Smooth muscle cell (in vitro differentiated cells): ENCODE measurements at regions not wholly inside any gene's neighbourhood (a gene's known extent, or its start where the extent isn't known, plus 50 kb on each side); places are given as distances from the start of the nearest gene placed in this dataset.

Experiments
- DNase-seq: peaks from one replicate; lab custom pipeline; 2025; ENCODE audit not compliant: unreplicated experiment; lab: John Stamatoyannopoulos, UW
- H2AFZ ChIP-seq: fragments of 200-600 bp; sonication (generic); 2 replicates; pipeline ENCODE4 v1.6.0; 2016; ENCODE audit warnings: antibody characterized with exemption, low read depth, mild to moderate bottlenecking
- H3F3A ChIP-seq: fragments of 200-600 bp; sonication (generic); 2 replicates; pipeline ENCODE4 v1.6.0; 2017; ENCODE audit warnings: antibody characterized with exemption, low read depth
- H3K27ac ChIP-seq: fragments of 200-600 bp; sonication (generic); 2 replicates; pipeline ENCODE4 v1.5.1; 2016; ENCODE audit warnings: low read depth, mild to moderate bottlenecking
- H3K27me3 ChIP-seq: fragments of 200-600 bp; sonication (generic); 2 replicates; pipeline ENCODE4 v1.6.1; 2016; ENCODE audit warnings: low read depth, mild to moderate bottlenecking
- H3K36me3 ChIP-seq: fragments of 200-600 bp; sonication (generic); 2 replicates; pipeline ENCODE4 v1.5.1; 2016; ENCODE audit warnings: low read depth
- H3K4me1 ChIP-seq: fragments of 200-600 bp; sonication (generic); 2 replicates; pipeline ENCODE4 v1.5.1; 2016; ENCODE audit warnings: low read depth
- H3K4me2 ChIP-seq: fragments of 200-600 bp; sonication (generic); 2 replicates; pipeline ENCODE4 v1.6.0; 2016; ENCODE audit warnings: mild to moderate bottlenecking
- H3K4me3 ChIP-seq: fragments of 200-600 bp; sonication (generic); 2 replicates; pipeline ENCODE4 v1.5.1; 2016; ENCODE audit warnings: mild to moderate bottlenecking
- H3K79me2 ChIP-seq: fragments of 200-600 bp; sonication (generic); 2 replicates; pipeline ENCODE4 v1.6.0; 2016; ENCODE audit warnings: low read depth, mild to moderate bottlenecking
- H3K9ac ChIP-seq: fragments of 200-600 bp; sonication (generic); 2 replicates; pipeline ENCODE4 v1.6.0; 2016; ENCODE audit warnings: low read depth
- H3K9me3 ChIP-seq: fragments of 200-600 bp; sonication (generic); replicated peaks from 2 replicates; pipeline ENCODE4 v1.5.1; 2016; ENCODE audit warnings: low read depth
- H4K20me1 ChIP-seq: fragments of 200-600 bp; sonication (generic); 2 replicates; pipeline ENCODE4 v1.6.0; 2016; ENCODE audit warnings: low read depth
- CTCF ChIP-seq: fragments of 200-600 bp; sonication (generic); IDR thresholded peaks from 2 replicates; pipeline ENCODE4 v1.5.1; 2017; ENCODE audit warnings: borderline replicate concordance, mild to moderate bottlenecking, antibody characterized with exemption; ENCODE audit not compliant: insufficient read depth, poor library complexity, severe bottlenecking
- WGBS: methylation state at CpG from one replicate; pipeline ENCODE4 v1.1.7; 2016; ENCODE audit warnings: low lambda C conversion rate; 5-methylcytosine and 5-hydroxymethylcytosine counted together

GRCh38 chr3:4223777-4224176 is 79.4 kb upstream of the SETMAR start:
- peaks cover 3% of the 10 kb centered on the region for H3K4me1 ChIP-seq
- WGBS: 63% methylated on average over 2 of the region's 2 CpGs

GRCh38 chr3:4224331-4224730 is 78.8 kb upstream of the SETMAR start:
- H3K4me1 ChIP-seq: no peaks in the 10 kb centered on the region
- no peaks in the 10 kb centered on the region for H3K9me3 ChIP-seq
- H3K27ac ChIP-seq: no peak overlapping the region
- no peaks in the 10 kb centered on the region for H3K27me3 ChIP-seq
- H3K9ac ChIP-seq: no peak overlapping the region
- DNase-seq: no peak
- no peaks in the 10 kb centered on the region for H3K79me2 ChIP-seq
- no peak overlapping the region for H3K4me3 ChIP-seq
- H3K36me3 ChIP-seq: no peaks in the 10 kb centered on the region
- H3F3A ChIP-seq: no peaks in the 10 kb centered on the region
- H2AFZ ChIP-seq: no peak overlapping the region
- H3K4me2 ChIP-seq: no peak overlapping the region
- H4K20me1 ChIP-seq: no peaks in the 10 kb centered on the region
- no peak for TF ChIP-seq CTCF

More at GRCh38 chr3:4223777-4224176, 79.4 kb upstream of the SETMAR start:
- H3K4me3 ChIP-seq: no peak overlapping the region
- no peaks in the 10 kb centered on the region for H4K20me1 ChIP-seq
- no peaks in the 10 kb centered on the region for H3K36me3 ChIP-seq
- TF ChIP-seq CTCF: no peak
- H3K9me3 ChIP-seq: no peaks in the 10 kb centered on the region
- no peaks in the 10 kb centered on the region for H3K79me2 ChIP-seq
- no peak overlapping the region for H3K4me2 ChIP-seq
- no peaks in the 10 kb centered on the region for H3K27me3 ChIP-seq
- DNase-seq: no peak
- H3K27ac ChIP-seq: no peak overlapping the region
- no peak overlapping the region for H3K9ac ChIP-seq
- H3F3A ChIP-seq: peaks cover under 1% of the 10 kb centered on the region
- H2AFZ ChIP-seq: no peak overlapping the region

GRCh38 chr3:4225005-4225471 is 78.1 kb upstream of the SETMAR start:
- H3K79me2 ChIP-seq: no peaks in the 10 kb centered on the region

More at GRCh38 chr3:4225005-4225471, 78.1 kb upstream of the SETMAR start:
- no peak overlapping the region for H2AFZ ChIP-seq
- H3F3A ChIP-seq: no peaks in the 10 kb centered on the region
- TF ChIP-seq CTCF: no peak
- no peak overlapping the region for H3K4me3 ChIP-seq
- H3K9me3 ChIP-seq: no peaks in the 10 kb centered on the region
- no peak overlapping the region for H3K27ac ChIP-seq
- no peak for DNase-seq
- no peak overlapping the region for H3K9ac ChIP-seq
- no peaks in the 10 kb centered on the region for H3K27me3 ChIP-seq
- no peaks in the 10 kb centered on the region for H3K4me1 ChIP-seq
- no peak overlapping the region for H3K4me2 ChIP-seq
- no peaks in the 10 kb centered on the region for H3K36me3 ChIP-seq
- H4K20me1 ChIP-seq: no peaks in the 10 kb centered on the region
